GM20000 (cell line): ENCODE measurements at regions not wholly inside any gene's neighbourhood (a gene's known extent, or its start where the extent isn't known, plus 50 kb on each side); places are given as distances from the start of the nearest gene placed in this dataset.
"Not testable (repeated sequence)": the region's sequence is repeated elsewhere in the genome, so short reads cannot be mapped to it uniquely, and the experiment has no call there.

Experiments
- DNase-seq: peaks from one replicate; pipeline ENCODE4 v3.0.0; 2012; ENCODE audit warnings: low spot score
- TF ChIP-seq, protein P1 (sequence below): IDR thresholded peaks from 2 replicates; pipeline ENCODE4 v1.5.1; 2012; ENCODE audit warnings: mild to moderate bottlenecking, control low read depth; ENCODE audit errors: extremely low read depth, missing control alignments

DNA sequence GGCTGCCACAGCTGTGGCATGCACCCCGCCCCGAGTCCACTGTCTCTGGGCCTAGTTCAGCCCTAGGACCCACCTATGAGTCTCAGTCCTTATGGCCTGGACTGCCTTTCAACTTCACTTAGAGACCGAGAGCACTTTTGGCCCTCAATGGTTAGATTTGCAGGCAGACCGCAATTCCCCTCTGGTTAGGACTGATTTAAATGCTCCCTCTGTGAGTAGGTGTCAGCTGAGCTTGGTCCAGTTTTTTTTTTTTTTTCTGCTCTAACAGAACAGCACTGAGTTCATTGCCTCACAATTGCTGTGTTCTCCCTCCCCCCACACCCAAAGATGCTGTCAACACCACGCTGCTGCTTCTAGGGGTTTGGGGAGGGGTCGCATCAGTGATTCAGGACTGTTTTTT is 143.2 kb downstream of the BMP15 start:
- TF ChIP-seq, protein P1, sequence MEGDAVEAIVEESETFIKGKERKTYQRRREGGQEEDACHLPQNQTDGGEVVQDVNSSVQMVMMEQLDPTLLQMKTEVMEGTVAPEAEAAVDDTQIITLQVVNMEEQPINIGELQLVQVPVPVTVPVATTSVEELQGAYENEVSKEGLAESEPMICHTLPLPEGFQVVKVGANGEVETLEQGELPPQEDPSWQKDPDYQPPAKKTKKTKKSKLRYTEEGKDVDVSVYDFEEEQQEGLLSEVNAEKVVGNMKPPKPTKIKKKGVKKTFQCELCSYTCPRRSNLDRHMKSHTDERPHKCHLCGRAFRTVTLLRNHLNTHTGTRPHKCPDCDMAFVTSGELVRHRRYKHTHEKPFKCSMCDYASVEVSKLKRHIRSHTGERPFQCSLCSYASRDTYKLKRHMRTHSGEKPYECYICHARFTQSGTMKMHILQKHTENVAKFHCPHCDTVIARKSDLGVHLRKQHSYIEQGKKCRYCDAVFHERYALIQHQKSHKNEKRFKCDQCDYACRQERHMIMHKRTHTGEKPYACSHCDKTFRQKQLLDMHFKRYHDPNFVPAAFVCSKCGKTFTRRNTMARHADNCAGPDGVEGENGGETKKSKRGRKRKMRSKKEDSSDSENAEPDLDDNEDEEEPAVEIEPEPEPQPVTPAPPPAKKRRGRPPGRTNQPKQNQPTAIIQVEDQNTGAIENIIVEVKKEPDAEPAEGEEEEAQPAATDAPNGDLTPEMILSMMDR = no peak
- DNase-seq = no peak

DNA sequence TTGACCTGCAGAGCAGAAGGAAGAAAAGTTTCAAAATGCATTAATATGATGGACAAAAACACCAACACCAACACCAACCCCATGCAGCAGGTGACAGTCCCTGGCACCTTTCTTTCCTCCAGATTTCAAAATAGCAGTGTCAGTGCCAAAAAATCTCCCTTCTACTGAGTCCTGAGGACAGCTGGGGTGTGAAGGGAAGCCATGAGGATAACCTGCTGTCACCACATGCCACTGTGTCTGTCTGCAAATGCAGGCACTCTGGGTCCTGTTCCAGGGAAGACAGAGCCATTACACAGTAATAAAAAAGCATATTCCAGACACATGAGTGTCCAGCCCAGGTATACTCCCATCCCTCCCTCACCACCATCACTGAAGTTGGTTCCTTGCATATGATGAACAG is 187.5 kb downstream of the BMP15 start:
- TF ChIP-seq, protein P1 = no peak
- DNase-seq = no peak

DNA sequence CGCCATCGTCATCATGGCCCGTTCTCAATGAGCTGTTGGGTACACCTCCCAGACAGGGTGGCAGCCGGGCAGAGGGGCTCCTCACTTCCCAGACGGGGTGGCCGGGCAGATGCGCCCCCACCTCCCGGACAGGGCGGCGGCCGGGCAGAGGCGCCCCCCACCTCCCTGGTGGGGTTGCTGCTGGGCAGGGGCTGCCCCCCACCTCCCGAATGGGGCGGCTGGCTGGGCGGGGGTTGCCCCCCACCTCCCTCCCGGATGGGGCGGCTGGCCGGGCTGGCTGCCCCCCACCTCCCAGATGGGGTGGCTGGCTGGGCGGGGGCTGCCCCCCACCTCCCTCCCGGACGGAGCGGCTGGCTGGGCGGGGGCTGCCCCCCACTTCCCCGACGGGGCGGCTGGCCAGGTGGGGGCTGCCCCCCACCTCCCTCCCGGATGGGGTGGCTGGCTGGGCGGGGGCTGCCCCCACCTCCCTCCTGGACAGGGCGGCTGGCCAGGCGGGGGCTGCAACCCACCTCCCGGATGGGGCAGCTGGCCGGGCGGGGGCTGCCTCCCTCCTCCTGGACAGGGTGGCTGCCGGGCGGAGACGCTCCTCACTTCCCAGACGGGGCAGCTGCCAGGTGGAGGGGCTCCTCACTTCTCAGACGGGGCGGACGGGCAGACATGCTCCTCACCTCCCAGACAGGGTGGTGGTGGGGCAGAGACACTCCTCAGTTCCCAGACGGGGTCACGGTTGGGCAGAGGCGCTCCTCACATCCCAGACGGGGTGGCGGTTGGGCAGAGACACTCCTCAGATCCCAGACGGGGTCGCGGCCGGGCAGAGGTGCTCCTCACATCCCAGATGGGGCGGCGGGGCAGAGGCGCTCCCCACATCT is 208.8 kb downstream of the BMP15 start:
- not testable (repeated sequence) for DNase-seq

DNA sequence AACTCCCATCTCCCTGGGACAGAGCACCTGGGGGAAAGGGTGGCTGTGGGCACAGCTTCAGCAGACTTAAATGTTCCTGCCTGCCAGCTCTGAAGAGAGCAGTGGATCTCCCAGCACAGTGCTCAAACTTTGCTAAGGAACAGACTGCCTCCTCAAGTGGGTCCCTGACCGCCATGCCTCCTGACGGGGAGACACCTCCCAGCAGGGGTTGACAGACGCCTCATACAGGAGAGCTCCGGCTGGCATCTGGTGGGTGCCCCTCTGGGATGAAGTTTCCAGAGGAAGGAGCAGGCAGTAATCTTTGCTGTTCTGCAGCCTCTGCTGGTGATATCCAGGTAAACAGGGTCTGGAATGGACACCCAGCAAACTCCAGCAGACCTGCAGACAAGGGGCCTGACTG is 206.9 kb upstream of the NUDT10 start:
- DNase-seq = not testable (repeated sequence)

DNA sequence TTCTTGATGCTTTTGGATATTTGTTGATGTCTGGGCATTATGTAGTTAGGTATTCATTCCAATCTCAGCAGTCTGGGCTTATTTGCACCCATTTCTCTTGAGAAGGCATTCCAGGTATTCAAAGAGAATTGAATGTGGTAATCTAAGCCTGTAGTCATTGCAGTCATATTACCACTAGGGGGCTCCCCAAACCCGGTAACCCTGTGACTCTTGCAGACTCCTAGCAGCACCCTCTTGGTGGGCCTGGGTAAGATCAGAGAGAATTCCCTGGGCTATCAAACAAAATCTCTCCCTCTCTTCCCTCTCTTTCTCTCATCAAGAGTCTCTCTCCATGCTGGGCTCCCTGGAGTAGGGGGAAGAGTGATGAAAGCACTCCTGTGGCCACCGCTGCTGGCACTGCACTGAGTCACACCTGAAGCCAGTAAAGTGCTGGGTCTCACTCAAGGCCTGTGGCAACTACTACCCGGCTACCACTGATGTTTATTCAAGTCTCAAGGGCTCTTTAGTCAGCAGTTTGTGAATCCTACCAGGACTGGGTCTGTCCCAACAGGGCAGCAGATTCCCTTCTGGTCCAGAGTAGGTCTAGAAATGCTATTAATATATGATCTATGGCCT is 187.7 kb upstream of the NUDT10 start:
- peak; percentile 14 for DNase-seq
- TF ChIP-seq, protein P1 = peak; percentile 19

DNA sequence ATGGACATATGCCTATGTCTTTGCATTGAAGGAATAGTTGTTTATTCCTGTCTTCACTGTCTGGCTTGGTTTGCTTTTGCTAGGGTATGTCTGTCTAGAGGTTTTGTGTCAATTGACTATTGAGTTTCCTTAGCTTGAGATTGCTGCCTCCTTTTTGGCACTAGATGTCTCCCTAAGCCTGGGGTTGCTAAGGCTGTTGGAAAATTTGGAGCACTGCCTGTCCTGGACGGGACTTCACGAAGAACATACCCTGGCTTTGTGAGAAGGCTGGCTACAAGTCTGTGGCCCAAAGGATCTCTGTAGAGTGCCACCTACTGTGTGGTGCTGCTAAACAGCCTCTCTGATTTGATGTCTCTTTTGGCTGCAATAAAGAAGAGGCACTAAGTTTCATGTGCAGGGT is 183.8 kb upstream of the NUDT10 start:
- TF ChIP-seq, protein P1 = no peak
- DNase-seq = no peak

DNA sequence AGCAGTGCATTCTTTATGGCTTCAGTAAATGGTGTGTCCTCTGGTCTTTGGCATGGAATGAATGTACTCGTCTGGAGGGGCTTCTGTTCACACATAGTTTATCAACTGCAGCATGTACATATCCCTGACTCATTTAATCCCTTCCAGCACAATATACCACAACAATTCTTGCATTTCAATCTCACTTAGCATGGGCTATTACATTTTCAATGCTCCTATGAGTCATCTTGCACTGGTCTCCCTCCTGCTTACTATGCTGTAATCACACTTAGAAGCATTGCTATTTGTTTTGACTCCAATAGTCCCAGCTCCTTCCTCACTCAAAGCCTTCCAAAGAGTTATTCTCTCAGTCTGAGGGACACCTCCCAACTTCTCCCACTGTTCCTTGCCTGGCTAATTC is 180.9 kb upstream of the NUDT10 start:
- no peak for DNase-seq
- TF ChIP-seq, protein P1 = no peak

DNA sequence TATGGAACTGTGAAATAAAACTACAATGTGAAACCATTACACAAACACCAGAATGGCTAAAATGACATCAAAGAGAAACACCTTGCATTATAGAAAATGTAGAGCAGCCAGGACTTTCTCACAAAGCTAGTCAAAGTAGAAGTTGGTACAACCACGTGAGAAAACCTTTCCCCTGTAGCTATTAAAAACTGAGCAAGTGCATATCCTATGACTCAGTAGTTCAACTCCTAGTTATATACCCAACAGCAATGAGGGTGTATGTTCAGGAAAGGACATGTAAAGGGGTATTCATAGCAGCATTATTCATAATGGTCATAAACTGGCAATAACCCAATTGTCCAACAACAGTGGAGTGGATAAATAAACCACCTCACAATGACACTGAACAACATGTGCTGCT is 177.5 kb upstream of the NUDT10 start:
- TF ChIP-seq, protein P1 = no peak
- DNase-seq = no peak
